IMR-90 (cell line): ENCODE measurements at regions not wholly inside any gene's neighbourhood (a gene's known extent, or its start where the extent isn't known, plus 50 kb on each side); places are given as distances from the start of the nearest gene placed in this dataset.
A peak's percentile ranks its signal among the peaks of the same experiment; 100 is the strongest.

Source experiments
- ATAC-seq: fragments of 200-7000 bp; cut with Tn5 transposase; 2 replicates; pipeline ENCODE4 v1.9.1; 2020; ENCODE audit warnings: low read depth, mild to moderate bottlenecking, moderate library complexity
- BruUV-seq: library from RNA; stranded (reverse); fragments of 400-500 nt; replicated peaks from 2 replicates; lab custom pipeline; 2021; lab: Mats Ljungman, UMichigan
- CTCF ChIA-PET: fragments of 300-600 bp; formaldehyde crosslinking; extraction: SDS; loops from one replicate; lab custom pipeline; 2021; ENCODE audit warnings: antibody characterized with exemption; lab: Yijun Ruan, JAX
- POLR2A ChIA-PET: fragments of 300-600 bp; sonication (Branson Sonifier 250); formaldehyde crosslinking; loops from one replicate; lab custom pipeline; 2022; ENCODE audit warnings: antibody characterized with exemption; ENCODE audit not compliant: unreplicated experiment; lab: Charles Lee
- DNase-seq: peaks from one replicate; pipeline ENCODE4 v3.0.0; 2013
- H2AFZ ChIP-seq: replicated peaks from 2 replicates; pipeline ENCODE3; 2013; ENCODE audit warnings: low read length, mild to moderate bottlenecking; ENCODE audit not compliant: poor library complexity
- H2AK5ac ChIP-seq: 2 replicates; pipeline ENCODE4 v1.6.1; 2013; ENCODE audit warnings: low read depth, low read length, inconsistent platforms
- H2AK9ac ChIP-seq: replicated peaks from 2 replicates; pipeline ENCODE3; 2013; ENCODE audit warnings: mild to moderate bottlenecking, low read depth, low read length, moderate library complexity; ENCODE audit not compliant: poor library complexity
- H2BK120ac ChIP-seq: 2 replicates; pipeline ENCODE4 v1.6.1; 2013; ENCODE audit warnings: low read depth, low read length, inconsistent platforms
- H2BK15ac ChIP-seq: 3 replicates; pipeline ENCODE4 v1.6.1; 2013; ENCODE audit warnings: low read depth, low read length, inconsistent platforms
- H2BK20ac ChIP-seq: 2 replicates; pipeline ENCODE4 v1.6.1; 2013; ENCODE audit warnings: low read depth, mild to moderate bottlenecking, inconsistent platforms, low read length, moderate library complexity
- H2BK5ac ChIP-seq: 2 replicates; pipeline ENCODE4 v1.6.1; 2013; ENCODE audit warnings: mild to moderate bottlenecking, low read depth, low read length, inconsistent platforms; ENCODE audit not compliant: poor library complexity, severe bottlenecking
- H3K14ac ChIP-seq: replicated peaks from 2 replicates; pipeline ENCODE4 v1.6.1; 2013; ENCODE audit warnings: low read depth, low read length, inconsistent platforms
- H3K18ac ChIP-seq: 2 replicates; pipeline ENCODE4 v1.6.1; 2013; ENCODE audit warnings: low read depth, low read length, control low read depth
- H3K23ac ChIP-seq: 2 replicates; pipeline ENCODE4 v1.6.1; 2013; ENCODE audit warnings: low read depth, low read length, inconsistent platforms
- H3K27ac ChIP-seq: 2 replicates; pipeline ENCODE4 v1.5.1; 2013; ENCODE audit warnings: mild to moderate bottlenecking, control low read depth, low read length; ENCODE audit not compliant: insufficient read depth
- H3K27me3 ChIP-seq: 2 replicates; pipeline ENCODE4 v1.6.1; 2013; ENCODE audit warnings: low read length; ENCODE audit not compliant: control insufficient read depth, insufficient read depth
- H3K36me3 ChIP-seq: 2 replicates; pipeline ENCODE4 v1.6.1; 2013; ENCODE audit warnings: low read length, mixed read lengths; ENCODE audit not compliant: control insufficient read depth, insufficient read depth
- H3K4ac ChIP-seq: 2 replicates; pipeline ENCODE4 v1.6.1; 2013; ENCODE audit warnings: low read depth, low read length, inconsistent platforms
- H3K4me1 ChIP-seq: 2 replicates; pipeline ENCODE4 v1.6.1; 2013; ENCODE audit warnings: low read length, mixed read lengths; ENCODE audit not compliant: control insufficient read depth, insufficient read depth
- H3K4me2 ChIP-seq: 2 replicates; pipeline ENCODE4 v1.6.1; 2013; ENCODE audit warnings: low read depth, mild to moderate bottlenecking, control low read depth, low read length, moderate library complexity
- H3K4me3 ChIP-seq: 2 replicates; pipeline ENCODE4 v1.5.1; 2013; ENCODE audit warnings: low read depth, mild to moderate bottlenecking, control low read depth, low read length, moderate library complexity; ENCODE audit not compliant: insufficient read depth
- H3K56ac ChIP-seq: 2 replicates; pipeline ENCODE4 v1.6.1; 2013; ENCODE audit warnings: low read length, inconsistent platforms; ENCODE audit not compliant: insufficient read depth; ENCODE audit errors: extremely low read depth
- H3K79me1 ChIP-seq, 2 experiments: 2 replicates each; pipeline ENCODE4 v1.6.1; 2013; ENCODE audit warnings: low read length in 2 of 2, inconsistent platforms in 1 of 2, low read depth in 1 of 2
- H3K9ac ChIP-seq: 2 replicates; pipeline ENCODE4 v1.6.1; 2013; ENCODE audit warnings: low read depth, low read length, control low read depth
- H3K9me1 ChIP-seq: 2 replicates; pipeline ENCODE4 v1.6.1; 2013; ENCODE audit warnings: low read length, inconsistent platforms; ENCODE audit not compliant: insufficient read depth
- H3K9me3 ChIP-seq: 2 replicates; pipeline ENCODE4 v1.6.1; 2013; ENCODE audit warnings: low read length; ENCODE audit not compliant: control insufficient read depth, insufficient read depth
- H4K20me1 ChIP-seq: 2 replicates; pipeline ENCODE4 v1.6.1; 2013; ENCODE audit warnings: low read length, inconsistent platforms; ENCODE audit not compliant: insufficient read depth
- H4K5ac ChIP-seq: 2 replicates; pipeline ENCODE4 v1.6.1; 2013; ENCODE audit warnings: mild to moderate bottlenecking, low read depth, low read length, control low read depth
- H4K8ac ChIP-seq, 2 experiments: 2 replicates each; pipeline ENCODE4 v1.6.1; 2013; ENCODE audit warnings: low read depth in 2 of 2, low read length in 2 of 2, control low read depth in 1 of 2, inconsistent platforms in 1 of 2
- H4K91ac ChIP-seq: 2 replicates; pipeline ENCODE4 v1.6.1; 2013; ENCODE audit warnings: low read depth, low read length, inconsistent platforms; ENCODE audit not compliant: insufficient read depth
- CEBPB ChIP-seq: IDR thresholded peaks from 2 replicates; pipeline ENCODE4 v1.6.1; 2012; ENCODE audit warnings: low read depth, low read length, improper control_type of control experiment
- MAFK ChIP-seq: IDR thresholded peaks from 2 replicates; pipeline ENCODE4 v1.6.1; 2012; ENCODE audit warnings: low read depth, low read length, improper control_type of control experiment
- NFE2L2 ChIP-seq: fragments of 150-350 bp; IDR thresholded peaks from 2 replicates; pipeline ENCODE4 v1.6.1; 2016; ENCODE audit warnings: low read depth, mild to moderate bottlenecking, low read length
- RAD21 ChIP-seq: IDR thresholded peaks from 2 replicates; pipeline ENCODE4 v1.6.1; 2012; ENCODE audit warnings: low read length, improper control_type of control experiment
- SMC3 ChIP-seq: fragments of 150-350 bp; IDR thresholded peaks from 2 replicates; pipeline ENCODE4 v1.6.1; 2016; ENCODE audit warnings: low read depth, mild to moderate bottlenecking, antibody characterized with exemption, low read length, moderate library complexity
- WGBS, 2 experiments: methylation state at CpG; one replicate each; pipeline versions ENCODE4 v1.1.5 to v1.1.7; 2013; ENCODE audit warnings: missing lambda C conversion rate in 2 of 2; ENCODE audit not compliant: insufficient read length in 1 of 2; ENCODE audit errors: extremely low coverage in 2 of 2; 5-methylcytosine and 5-hydroxymethylcytosine counted together
- dilution Hi-C: fragments of 300-500 bp; cut with HindIII; formaldehyde crosslinking; loops from one replicate; pipeline ENCODE4 v1.14.3; 2018; ENCODE audit warnings: low sequenced_read_pairs; ENCODE audit not compliant: unreplicated experiment
- in situ Hi-C: fragments of 300-500 bp; cut with MboI; formaldehyde crosslinking; loops from 3 replicates; pipeline ENCODE4 v1.14.3; 2019; ENCODE audit warnings: low sequenced_read_pairs, inconsistent platforms, mixed read lengths
- intact Hi-C: fragments of 100-400 bp; cut with micrococcal nuclease; formaldehyde crosslinking; loops from 2 replicates; pipeline ENCODE4 v1.10.0; 2022

DNA sequence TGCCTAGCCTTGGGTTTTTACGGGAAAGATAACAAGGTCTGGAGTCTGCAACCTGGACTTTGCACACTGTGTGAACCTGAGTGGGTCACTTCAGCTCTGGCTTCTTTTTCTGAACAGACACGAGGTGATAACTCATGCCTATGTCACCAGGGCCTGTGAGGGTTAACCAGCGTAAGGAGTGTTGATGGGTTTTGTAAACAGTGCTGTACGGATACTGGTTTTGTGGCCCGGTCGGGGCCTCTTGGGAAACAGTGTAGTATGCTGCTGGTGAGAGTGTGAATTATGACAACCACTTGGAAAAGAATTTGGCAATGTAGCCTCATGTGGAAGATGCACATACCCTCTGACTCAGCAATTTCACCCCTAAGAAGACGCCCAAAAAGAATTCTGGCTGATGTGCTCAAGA, 266.8 kb downstream of the MN1 start:
- 71% methylated on average over 1 of the region's 7 CpGs; no CpG with 5 or more reads in 1 of the 2 experiments for WGBS, 2 experiments
- Histone ChIP-seq H3K4me2 (peak overlapping the region; percentile 30; the same call in 1 of the 2 replicates), H3K9ac (no peak overlapping the region), H3K9me3 (peaks cover 2% of the 10 kb centered on the region; the same call in 1 of the 2 replicates), H3K36me3 (no peaks in the 10 kb centered on the region), H4K5ac (no peak overlapping the region), H3K18ac (no peak overlapping the region), H2AK9ac (no peak overlapping the region), H3K27me3 (peaks cover 19% of the 10 kb centered on the region), H2BK120ac (no peak overlapping the region), H3K4ac (no peak overlapping the region), H4K91ac (no peak overlapping the region), H2BK5ac (no peak overlapping the region), H4K20me1 (no peaks in the 10 kb centered on the region), H3K4me1 (peaks cover 8% of the 10 kb centered on the region), H2BK15ac (no peak overlapping the region), H3K79me1 (no peaks in the 10 kb centered on the region), H4K8ac (no peak overlapping the region), H3K56ac (no peak overlapping the region), H3K9me1 (no peaks in the 10 kb centered on the region), H3K23ac (no peak overlapping the region), H2BK20ac (no peak overlapping the region), H2AFZ (no peak overlapping the region), H3K14ac (no peak overlapping the region), H2AK5ac (no peak overlapping the region), H3K4me3 (no peak overlapping the region), H3K27ac (no peak overlapping the region)
- POLR2A ChIA-PET: no interaction called here
- CTCF ChIA-PET: no interaction called here
- in situ Hi-C loops: no loop called here
- TF ChIP-seq RAD21 (no peak), NFE2L2 (peak; percentile 91), SMC3 (no peak), CEBPB (peak; percentile 66), MAFK (peak; percentile 95)
- dilution Hi-C loops: no loop called here
- ATAC-seq (peak; percentile 70), DNase-seq (peak; percentile 77)
- no TSS peak for BruUV-seq
- intact Hi-C loops: loop anchor here (10.0 kb wide), 2 partner anchors 110 to 270 kb away; partner anchors contain the start of gene MN1
